ENCODE measurements at regions not wholly inside any gene's neighbourhood (a gene's known extent, or its start where the extent isn't known, plus 50 kb on each side); places are given as distances from the start of the nearest gene placed in this dataset.

DNA sequence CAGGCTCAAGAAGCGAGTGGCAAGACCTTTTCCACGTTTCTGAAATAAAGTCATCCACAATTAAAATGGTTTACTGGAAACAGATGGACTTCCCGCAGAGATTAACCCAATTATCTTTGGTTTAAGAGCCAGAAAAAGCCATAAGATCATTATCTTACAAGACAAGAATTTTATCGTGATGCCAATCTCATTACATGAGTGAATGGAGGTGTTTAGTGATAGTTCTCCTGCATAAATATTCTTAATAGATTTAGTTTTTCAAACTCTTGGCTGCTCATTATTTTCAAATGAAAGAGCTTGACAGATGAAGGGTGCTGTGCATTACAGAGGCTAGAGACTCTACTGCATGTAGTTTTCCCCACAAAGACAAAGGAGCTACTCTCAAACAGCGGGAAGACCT, 1028.4 kb upstream of the PIK3C3 start:
- intact Hi-C loops (cut with micrococcal nuclease): no loop called here
- no peaks in the 10 kb centered on the region for H3K36me3 ChIP-seq (ENCODE audit: control insufficient read depth, insufficient read depth, low read length)
- no peaks in the 10 kb centered on the region for H3K4me1 Mint-ChIP-seq

DNA sequence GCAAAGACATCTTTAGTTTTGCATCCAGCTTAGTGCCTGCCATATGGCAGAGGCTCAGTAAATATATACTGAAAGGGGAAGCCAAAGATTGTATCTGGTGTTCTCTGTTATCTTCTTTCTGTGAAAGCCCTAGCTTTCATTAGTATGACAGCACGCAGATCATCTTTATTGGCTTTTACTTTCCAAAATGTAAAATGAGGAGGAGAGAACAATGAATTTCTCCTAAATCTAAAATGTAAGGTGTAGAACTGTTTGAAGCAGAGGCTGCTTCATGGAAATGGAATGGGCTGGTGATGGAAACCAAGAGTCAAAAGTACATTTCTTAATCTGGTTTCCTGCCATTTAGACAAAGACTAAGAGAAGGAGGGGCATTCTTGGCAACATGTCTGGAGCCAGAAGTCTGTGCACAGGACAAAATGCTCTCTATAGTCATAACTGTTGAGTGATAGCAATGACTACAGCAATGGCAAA, 1029.9 kb upstream of the PIK3C3 start:
- no peak for ATAC-seq
- TF ChIP-seq, protein P1, sequence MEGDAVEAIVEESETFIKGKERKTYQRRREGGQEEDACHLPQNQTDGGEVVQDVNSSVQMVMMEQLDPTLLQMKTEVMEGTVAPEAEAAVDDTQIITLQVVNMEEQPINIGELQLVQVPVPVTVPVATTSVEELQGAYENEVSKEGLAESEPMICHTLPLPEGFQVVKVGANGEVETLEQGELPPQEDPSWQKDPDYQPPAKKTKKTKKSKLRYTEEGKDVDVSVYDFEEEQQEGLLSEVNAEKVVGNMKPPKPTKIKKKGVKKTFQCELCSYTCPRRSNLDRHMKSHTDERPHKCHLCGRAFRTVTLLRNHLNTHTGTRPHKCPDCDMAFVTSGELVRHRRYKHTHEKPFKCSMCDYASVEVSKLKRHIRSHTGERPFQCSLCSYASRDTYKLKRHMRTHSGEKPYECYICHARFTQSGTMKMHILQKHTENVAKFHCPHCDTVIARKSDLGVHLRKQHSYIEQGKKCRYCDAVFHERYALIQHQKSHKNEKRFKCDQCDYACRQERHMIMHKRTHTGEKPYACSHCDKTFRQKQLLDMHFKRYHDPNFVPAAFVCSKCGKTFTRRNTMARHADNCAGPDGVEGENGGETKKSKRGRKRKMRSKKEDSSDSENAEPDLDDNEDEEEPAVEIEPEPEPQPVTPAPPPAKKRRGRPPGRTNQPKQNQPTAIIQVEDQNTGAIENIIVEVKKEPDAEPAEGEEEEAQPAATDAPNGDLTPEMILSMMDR (IDR thresholded peaks at IDR 0.05): no peak
- H3K9me3 Mint-ChIP-seq: peaks cover 10 to 13% of the 10 kb centered on the region in 2 donors
- H3K4me1 Mint-ChIP-seq: no peaks in the 10 kb centered on the region
- no peaks in the 10 kb centered on the region for H3K36me3 ChIP-seq (ENCODE audit: control insufficient read depth, insufficient read depth, low read length)
- intact Hi-C loops (cut with micrococcal nuclease): no loop called here
- no peak for DNase-seq
- H3K4me3 ChIP-seq (ENCODE audit: low read length): no peak overlapping the region
- H3K27ac Mint-ChIP-seq: no peak overlapping the region
- no peaks in the 10 kb centered on the region for H3K36me3 Mint-ChIP-seq
- no peaks in the 10 kb centered on the region for H3K4me1 ChIP-seq (ENCODE audit: control insufficient read depth, insufficient read depth, low read length)
- H3K4me3 Mint-ChIP-seq: no peak overlapping the region
- H3K27ac ChIP-seq (ENCODE audit: low read length): no peak overlapping the region
- no peaks in the 10 kb centered on the region for H3K27me3 ChIP-seq (ENCODE audit: control insufficient read depth, insufficient read depth, low read length)
- H3K9me3 ChIP-seq (ENCODE audit: control insufficient read depth, insufficient read depth, low read length): no peaks in the 10 kb centered on the region
- 88% methylated on average over 1 of the region's 1 CpG for WGBS (ENCODE audit: insufficient coverage)
- H3K27me3 Mint-ChIP-seq (ENCODE audit: low read depth in 2 of 2): no peaks in the 10 kb centered on the region

More for the DNA sequence above, 1028.4 kb upstream of the PIK3C3 start:
- H3K4me3 ChIP-seq (ENCODE audit: low read length): no peak overlapping the region
- WGBS (ENCODE audit: insufficient coverage): 80% methylated on average over 4 of the region's 5 CpGs
- Mint-ChIP-seq H3K27ac (no peak overlapping the region), H3K27me3 (ENCODE audit: low read depth in 2 of 2) (no peaks in the 10 kb centered on the region), H3K9me3 (peaks cover 9 to 10% of the 10 kb centered on the region in 2 donors), H3K36me3 (no peaks in the 10 kb centered on the region), H3K4me3 (no peak overlapping the region)
- ATAC-seq (no peak), DNase-seq (no peak)
- no peaks in the 10 kb centered on the region for H3K27me3 ChIP-seq (ENCODE audit: control insufficient read depth, insufficient read depth, low read length)
- no peaks in the 10 kb centered on the region for H3K9me3 ChIP-seq (ENCODE audit: control insufficient read depth, insufficient read depth, low read length)
- H3K4me1 ChIP-seq (ENCODE audit: control insufficient read depth, insufficient read depth, low read length): no peaks in the 10 kb centered on the region
- TF ChIP-seq, protein P1 (IDR thresholded peaks at IDR 0.05): no peak
- no peak overlapping the region for H3K27ac ChIP-seq (ENCODE audit: low read length)

DNA sequence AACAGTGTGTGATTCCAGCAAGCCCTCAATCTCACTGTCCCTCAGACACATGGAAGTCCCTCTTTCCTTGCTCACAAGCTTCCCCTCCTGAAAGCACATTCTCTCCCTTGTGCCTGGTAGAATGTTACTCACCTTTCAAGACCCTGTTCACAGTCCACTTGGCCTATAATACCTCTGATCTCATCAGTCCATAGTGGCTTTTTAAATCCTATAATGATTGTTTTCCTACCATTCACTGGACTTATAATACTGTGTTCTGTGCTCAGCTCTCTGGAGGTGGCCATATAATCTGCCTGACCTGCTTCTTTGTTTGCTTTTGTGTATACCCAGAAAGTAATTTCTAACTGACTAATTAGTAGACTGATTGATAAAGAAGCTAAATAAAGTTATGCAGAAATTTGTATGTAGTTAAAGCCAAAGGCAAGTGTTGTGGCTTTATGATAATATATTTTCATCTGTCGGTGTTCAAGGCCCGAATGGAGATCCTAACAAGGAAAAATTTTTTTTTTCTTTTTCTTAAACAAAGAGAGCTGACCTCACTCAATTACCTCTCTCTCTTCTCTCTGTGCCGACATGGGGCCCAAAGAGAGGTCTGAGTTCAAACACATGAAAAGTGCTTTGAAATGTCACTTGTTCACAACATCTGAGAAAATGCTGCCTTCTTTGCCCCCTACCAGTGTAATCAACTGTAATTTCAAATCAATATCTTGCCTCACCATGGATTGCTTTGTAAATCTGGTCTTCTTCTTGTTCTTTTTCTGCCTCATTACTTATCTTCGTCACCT, 1033.0 kb upstream of the PIK3C3 start:
- no peaks in the 10 kb centered on the region for H3K9me3 ChIP-seq (ENCODE audit: control insufficient read depth, insufficient read depth, low read length)
- 81% methylated on average over 4 of the region's 4 CpGs for WGBS (ENCODE audit: insufficient coverage)
- H3K27ac ChIP-seq (ENCODE audit: low read length): no peak overlapping the region
- Mint-ChIP-seq H3K4me1 (no peaks in the 10 kb centered on the region), H3K4me3 (no peak overlapping the region), H3K9me3 (peaks cover 10 to 17% of the 10 kb centered on the region in 2 donors), H3K36me3 (no peaks in the 10 kb centered on the region), H3K27ac (no peak overlapping the region), H3K27me3 (ENCODE audit: low read depth in 2 of 2) (no peaks in the 10 kb centered on the region)
- ATAC-seq (no peak), DNase-seq (no peak)
- H3K36me3 ChIP-seq (ENCODE audit: control insufficient read depth, insufficient read depth, low read length): no peaks in the 10 kb centered on the region
- no peaks in the 10 kb centered on the region for H3K4me1 ChIP-seq (ENCODE audit: control insufficient read depth, insufficient read depth, low read length)
- intact Hi-C loops (cut with micrococcal nuclease): no loop called here
- no peaks in the 10 kb centered on the region for H3K27me3 ChIP-seq (ENCODE audit: control insufficient read depth, insufficient read depth, low read length)
- TF ChIP-seq, protein P1 (IDR thresholded peaks at IDR 0.05): no peak
- no peak overlapping the region for H3K4me3 ChIP-seq (ENCODE audit: low read length)

DNA sequence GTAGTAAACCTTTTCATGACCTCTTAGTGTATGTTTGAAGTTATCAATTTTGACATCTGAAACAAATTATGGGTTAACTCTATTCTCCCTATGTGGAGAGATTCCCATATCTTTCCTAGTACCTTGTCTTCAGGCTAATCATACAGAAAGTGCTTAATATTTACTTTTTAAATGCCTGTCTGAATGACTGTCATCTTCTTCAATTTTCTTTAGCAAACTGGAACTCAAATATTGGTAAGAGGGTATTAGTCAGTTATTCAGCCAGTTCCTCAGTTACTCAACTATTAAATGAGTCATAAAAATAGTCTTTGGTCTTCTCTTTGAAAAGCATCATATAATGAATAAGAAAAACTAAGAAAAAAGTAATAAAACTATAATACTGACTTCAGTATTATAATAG, 1038.0 kb upstream of the PIK3C3 start:
- H3K27ac ChIP-seq (ENCODE audit: low read length): no peak overlapping the region
- H3K27ac Mint-ChIP-seq: no peak overlapping the region
- DNase-seq (no peak), ATAC-seq (no peak)
- H3K36me3 Mint-ChIP-seq: no peaks in the 10 kb centered on the region
- TF ChIP-seq, protein P1 (IDR thresholded peaks at IDR 0.05): no peak
- peaks cover 8 to 21% of the 10 kb centered on the region in 2 donors for H3K9me3 Mint-ChIP-seq
- no peaks in the 10 kb centered on the region for H3K4me1 Mint-ChIP-seq
- no peaks in the 10 kb centered on the region for H3K27me3 ChIP-seq (ENCODE audit: control insufficient read depth, insufficient read depth, low read length)
- H3K4me3 ChIP-seq (ENCODE audit: low read length): no peak overlapping the region
- no peaks in the 10 kb centered on the region for H3K27me3 Mint-ChIP-seq (ENCODE audit: low read depth in 2 of 2)
- intact Hi-C loops (cut with micrococcal nuclease): no loop called here
- H3K4me1 ChIP-seq (ENCODE audit: control insufficient read depth, insufficient read depth, low read length): no peaks in the 10 kb centered on the region
- H3K4me3 Mint-ChIP-seq: no peak overlapping the region
- H3K9me3 ChIP-seq (ENCODE audit: control insufficient read depth, insufficient read depth, low read length): no peaks in the 10 kb centered on the region
- no peaks in the 10 kb centered on the region for H3K36me3 ChIP-seq (ENCODE audit: control insufficient read depth, insufficient read depth, low read length)
